ENCODE measurements at regions not wholly inside any gene's neighbourhood (a gene's known extent, or its start where the extent isn't known, plus 50 kb on each side); places are given as distances from the start of the nearest gene placed in this dataset.

GRCh38 chr20:10924644-10925201 is 250.9 kb upstream of the JAG1 start:
- TF ChIP-seq CTCF (IDR thresholded peaks at IDR 0.05) (no peak), GABPA (IDR thresholded peaks at IDR 0.05; ENCODE audit: low read depth) (no peak), USF2 (IDR thresholded peaks at IDR 0.05; ENCODE audit: borderline replicate concordance, low read depth, low read length) (no peak), RAD21 (IDR thresholded peaks at IDR 0.05; ENCODE audit: low read length) (no peak), RXRA (IDR thresholded peaks at IDR 0.05; ENCODE audit: borderline replicate concordance, low read depth) (no peak), ELF1 (IDR thresholded peaks at IDR 0.05) (no peak), SMC3 (IDR thresholded peaks at IDR 0.05; ENCODE audit: low read depth, low read length) (no peak), MAX (IDR thresholded peaks at IDR 0.05; ENCODE audit: low read depth) (no peak)
